ENCODE measurements at regions not wholly inside any gene's neighbourhood (a gene's known extent, or its start where the extent isn't known, plus 50 kb on each side); places are given as distances from the start of the nearest gene placed in this dataset.

DNA sequence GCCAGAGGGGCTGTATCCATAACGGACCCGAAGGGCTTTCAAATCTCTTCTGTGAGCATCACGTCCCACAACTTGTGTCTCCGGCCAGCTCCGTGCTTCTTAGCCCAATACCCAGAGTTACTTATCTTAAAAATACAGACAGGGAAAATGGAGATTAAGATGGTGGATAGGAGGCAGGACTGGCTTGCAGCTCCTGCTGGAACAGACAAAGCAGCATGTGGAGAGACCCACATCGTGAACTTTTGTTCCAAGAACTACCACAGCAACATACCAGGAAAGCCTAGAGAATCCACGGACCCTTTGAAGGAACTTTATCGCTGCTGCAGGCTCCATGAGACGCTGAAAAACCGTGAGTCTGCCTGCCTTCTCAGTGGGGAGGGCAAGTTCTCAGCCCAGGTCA lies 113.7 kb downstream of the RNASET2 start:
- TF ChIP-seq GATA2 (IDR thresholded peaks at IDR 0.05; ENCODE audit: low read depth, low read length) (no peak), GATA3 (IDR thresholded peaks at IDR 0.05; ENCODE audit: low read depth, low read length) (no peak)
